Mucosa of descending colon (tissue), 3 donors: ENCODE measurements at regions not wholly inside any gene's neighbourhood (a gene's known extent, or its start where the extent isn't known, plus 50 kb on each side); places are given as distances from the start of the nearest gene placed in this dataset.
A peak's percentile ranks its signal among the peaks of the same experiment; 100 is the strongest.

ENCODE experiments used
- ATAC-seq: fragments of 200-7000 bp; cut with Tn5 transposase; one replicate; pipeline ENCODE4 v1.9.1; 2020; ENCODE audit warnings: mild to moderate bottlenecking, moderate library complexity
- DNase-seq, 3 donors: peaks; one replicate each; pipeline ENCODE4 v3.0.0-alpha.2; 2020
- H3K36me3 ChIP-seq: fragments of 200-600 bp; one replicate; pipeline ENCODE4 v1.8.0; 2021; ENCODE audit warnings: low read depth, mild to moderate bottlenecking
- H3K4me1 ChIP-seq: fragments of 200-600 bp; one replicate; pipeline ENCODE4 v1.8.0; 2021; ENCODE audit warnings: low read depth, mild to moderate bottlenecking
- H3K4me3 ChIP-seq: fragments of 200-600 bp; one replicate; pipeline ENCODE4 v1.8.0; 2021; ENCODE audit warnings: mild to moderate bottlenecking
- H3K9me3 ChIP-seq: fragments of 200-600 bp; one replicate; pipeline ENCODE4 v1.8.0; 2021; ENCODE audit warnings: mild to moderate bottlenecking
- CTCF ChIP-seq: fragments of 200-600 bp; IDR thresholded peaks from one replicate; pipeline ENCODE4 v1.8.0; 2022; ENCODE audit warnings: antibody characterized with exemption, mild to moderate bottlenecking
- intact Hi-C, 2 donors: fragments of 100-400 bp; cut with DNase I in 1 of 2; cut with micrococcal nuclease in 1 of 2; formaldehyde crosslinking; loops; one replicate each; pipeline versions ENCODE4 v1.11.0 to v1.11.1; 2022; cut with DNase I, micrococcal nuclease
- donor health status: DM: no; HTN: no; CAD: no; lungs with moderate emphysema.
- donor health status: DM: no; HTN: no; CAD: no.
- donor health status: DM: no; HTN: yes; CAD: no.

- H3K9me3 ChIP-seq: no peaks in the 10 kb centered on the region
- intact Hi-C loops: no loop called here
- H3K4me1 ChIP-seq: peaks cover 6% of the 10 kb centered on the region
- ATAC-seq (peak; percentile 53), DNase-seq (peak in 1 of 3 donors; percentile 19)
- no peak for TF ChIP-seq CTCF
- H3K36me3 ChIP-seq: no peaks in the 10 kb centered on the region
- no peak overlapping the region for H3K4me3 ChIP-seq
These were observed 291.3 kb upstream of the ZMIZ1 start for GRCh38 chr10:78777466-78777865.

- H3K4me1 ChIP-seq: peaks cover 6% of the 10 kb centered on the region
- intact Hi-C loops: no loop called here
- DNase-seq (no peak), ATAC-seq (no peak)
- H3K4me3 ChIP-seq: no peak overlapping the region
- no peaks in the 10 kb centered on the region for H3K36me3 ChIP-seq
- TF ChIP-seq CTCF: no peak
- no peaks in the 10 kb centered on the region for H3K9me3 ChIP-seq
These were observed 290.9 kb upstream of the ZMIZ1 start for GRCh38 chr10:78777867-78778266.

- TF ChIP-seq CTCF: no peak
- Histone ChIP-seq H3K4me1 (peaks cover 6% of the 10 kb centered on the region), H3K36me3 (no peaks in the 10 kb centered on the region), H3K4me3 (no peak overlapping the region), H3K9me3 (no peaks in the 10 kb centered on the region)
- DNase-seq (no peak), ATAC-seq (no peak)
- intact Hi-C loops: no loop called here
These were observed 290.1 kb upstream of the ZMIZ1 start for GRCh38 chr10:78778444-78779338.

- intact Hi-C loops: no loop called here
- H3K4me3 ChIP-seq: no peak overlapping the region
- ATAC-seq (no peak), DNase-seq (no peak)
- peaks cover 6% of the 10 kb centered on the region for H3K4me1 ChIP-seq
- H3K36me3 ChIP-seq: no peaks in the 10 kb centered on the region
- no peaks in the 10 kb centered on the region for H3K9me3 ChIP-seq
- no peak for TF ChIP-seq CTCF
These were observed 289.3 kb upstream of the ZMIZ1 start for GRCh38 chr10:78779339-78779955.

- DNase-seq (no peak), ATAC-seq (no peak)
- no peak overlapping the region for H3K4me3 ChIP-seq
- peaks cover 6% of the 10 kb centered on the region for H3K4me1 ChIP-seq
- H3K9me3 ChIP-seq: no peaks in the 10 kb centered on the region
- TF ChIP-seq CTCF: no peak
- intact Hi-C loops: no loop called here
- no peaks in the 10 kb centered on the region for H3K36me3 ChIP-seq
These were observed 288.2 kb upstream of the ZMIZ1 start for GRCh38 chr10:78780551-78780961.
